Heart left ventricle (tissue), 16 donors: ENCODE measurements at regions not wholly inside any gene's neighbourhood (a gene's known extent, or its start where the extent isn't known, plus 50 kb on each side); places are given as distances from the start of the nearest gene placed in this dataset.

Source experiments
- ATAC-seq, 4 donors: fragments of 200-7000 bp; cut with Tn5 transposase; one replicate each; pipeline ENCODE4 v1.9.1; 2020 to 2022; ENCODE audit warnings: moderate library complexity in 4 of 4, mild to moderate bottlenecking in 3 of 4, moderate number of reproducible peaks in 1 of 4
- DNase-seq, 5 donors: peaks; one replicate each; pipeline ENCODE4 v3.0.0-alpha.2; 2020
- H3K27ac ChIP-seq, 12 donors: fragments of 200-600 bp; sonication (generic) in 4 of 12; one replicate each; pipeline versions ENCODE4 v1.5.0 to v1.8.0; 2016 to 2022; ENCODE audit warnings: mild to moderate bottlenecking in 2 of 12
- H3K27me3 ChIP-seq, 9 donors: fragments of 200-600 bp; sonication (generic) in 2 of 9; one replicate each; pipeline versions ENCODE4 v1.5.1 to v1.8.0; 2016 to 2022; ENCODE audit warnings: mild to moderate bottlenecking in 3 of 9
- H3K36me3 ChIP-seq, 9 donors: fragments of 200-600 bp; sonication (generic) in 2 of 9; one replicate each; pipeline versions ENCODE4 v1.5.0 to v1.8.0; 2018 to 2022; ENCODE audit warnings: mild to moderate bottlenecking in 2 of 9
- H3K4me1 ChIP-seq, 12 donors: fragments of 200-600 bp; sonication (generic) in 4 of 12; one replicate each; pipeline versions ENCODE4 v1.5.0 to v1.8.0; 2016 to 2022; ENCODE audit warnings: mild to moderate bottlenecking in 3 of 12
- H3K4me3 ChIP-seq, 12 donors: fragments of 200-600 bp; sonication (generic) in 4 of 12; one replicate each; pipeline versions ENCODE4 v1.5.0 to v1.8.0; 2017 to 2022; ENCODE audit warnings: mild to moderate bottlenecking in 9 of 12, moderate library complexity in 4 of 12
- H3K9me3 ChIP-seq, 12 donors: fragments of 200-600 bp; sonication (generic) in 4 of 12; one replicate each; pipeline versions ENCODE4 v1.5.0 to v1.8.0; 2016 to 2022; ENCODE audit warnings: mild to moderate bottlenecking in 1 of 12
- POLR2A ChIP-seq, 2 donors: fragments of 450-650 bp; IDR thresholded peaks; one replicate each; pipeline ENCODE4 v1.6.1; 2017; ENCODE audit warnings: antibody characterized with exemption in 2 of 2, mild to moderate bottlenecking in 2 of 2, moderate library complexity in 2 of 2
- WGBS, 4 donors: extraction: QIAGEN DNeasy Blood & Tissue Kit in 2 of 4; methylation state at CpG; one replicate each; pipeline versions ENCODE4 v1.1.5 to v1.1.7; 2013 to 2018; 5-methylcytosine and 5-hydroxymethylcytosine counted together
- intact Hi-C, 10 donors: fragments of 100-400 bp; cut with DNase I; formaldehyde crosslinking; loops; one replicate each; pipeline versions ENCODE4 v1.11.1 to v1.14.2; 2022
- TF ChIP-seq, protein P1 (sequence below), 12 donors: fragments of 200-600 bp; sonication (generic) in 4 of 12; IDR thresholded peaks; one replicate each; pipeline versions ENCODE4 v1.5.0 to v1.8.0; 2018 to 2022; ENCODE audit warnings: antibody characterized with exemption in 12 of 12, mild to moderate bottlenecking in 5 of 12
- donor health status: ischemic (EF 13 %, LVEDD 7.1; RV severe dilation, severe dysfunction).
- donor health status: healthy with polysubstance abuse.
- donor health status: DM: no; HTN: yes; CAD: no.
- donor health status: DM: no; HTN: no; CAD: no.
- donor health status: ischemic (EF 25% LVEDD 6.9; RV normal size, moderate dysfunction).
- donor health status: ischemic (EF 25% LVEDD 5.7; RV mildly dilated, moderate dysfunction).
- donor health status: healthy.
- donor health status: DM: yes; HTN: yes; CAD: no.
- donor health status: ischemic (EF 35%, LVEDD 5.7; RV mildly dilated, moderate dysfunction).
- donor health status: nonischemic (EF 11% LVEDD 7.7; RV severe dilation, severe dysfunction).
- donor health status: DM: yes; HTN: yes; CAD: no.
- donor health status: PGD.
- donor health status: ischemic (EF 29% LVEDD 5.4; RV normal size, mild dysfunction).
- donor health status: nonischemic (EF 23%, LVEDD 6.1; RV moderate dilation, normal function).

DNA sequence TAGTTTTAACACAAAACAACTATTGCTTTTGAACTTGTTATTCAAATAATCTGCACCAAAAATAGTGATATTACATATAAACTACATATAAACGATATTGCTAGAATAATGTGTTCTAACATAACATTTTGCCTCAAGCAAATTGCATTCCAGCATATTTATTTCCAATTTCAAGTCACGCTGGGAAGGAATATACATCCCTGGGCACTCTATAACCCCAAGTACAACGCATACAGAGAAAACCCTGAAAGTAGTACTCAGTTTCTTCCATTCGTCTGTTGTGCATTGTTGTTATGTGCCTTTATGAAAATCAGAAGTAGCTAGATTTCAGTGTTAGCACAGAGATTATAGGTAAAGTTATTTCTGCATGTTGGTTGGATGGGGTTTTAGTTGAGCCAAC lies 251.5 kb downstream of the TUSC7 start:
- no peaks in the 10 kb centered on the region for H3K9me3 ChIP-seq
- ATAC-seq = no peak

DNA sequence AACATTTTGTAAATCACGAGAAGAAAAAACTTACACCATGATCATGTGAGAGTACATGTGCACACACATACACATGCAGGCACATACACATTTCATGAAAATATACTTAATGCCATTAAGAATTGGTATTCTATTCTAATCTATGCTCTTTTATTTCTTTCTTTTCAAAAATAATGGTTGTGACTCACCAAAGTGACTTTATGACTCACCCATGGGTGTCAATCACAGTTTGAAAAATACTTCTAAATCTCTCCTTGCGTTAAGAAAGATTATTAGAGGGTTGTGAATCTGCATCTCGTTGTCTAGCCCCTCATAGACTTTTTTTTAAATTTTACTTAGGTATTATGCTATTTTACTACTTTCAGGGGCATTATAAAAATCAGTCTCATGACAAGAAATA lies 254.2 kb downstream of the TUSC7 start:
- Histone ChIP-seq H3K36me3 (no peaks in the 10 kb centered on the region), H3K27ac (no peak overlapping the region), H3K9me3 (peaks cover 0 to 3% (median 0%) of the 10 kb centered on the region in 12 donors), H3K4me1 (peaks cover 0 to under 1% (median 0%) of the 10 kb centered on the region in 12 donors), H3K27me3 (no peaks in the 10 kb centered on the region), H3K4me3 (no peak overlapping the region)
- TF ChIP-seq POLR2A (IDR thresholded peaks at IDR 0.05) = no peak
- TF ChIP-seq, protein P1, sequence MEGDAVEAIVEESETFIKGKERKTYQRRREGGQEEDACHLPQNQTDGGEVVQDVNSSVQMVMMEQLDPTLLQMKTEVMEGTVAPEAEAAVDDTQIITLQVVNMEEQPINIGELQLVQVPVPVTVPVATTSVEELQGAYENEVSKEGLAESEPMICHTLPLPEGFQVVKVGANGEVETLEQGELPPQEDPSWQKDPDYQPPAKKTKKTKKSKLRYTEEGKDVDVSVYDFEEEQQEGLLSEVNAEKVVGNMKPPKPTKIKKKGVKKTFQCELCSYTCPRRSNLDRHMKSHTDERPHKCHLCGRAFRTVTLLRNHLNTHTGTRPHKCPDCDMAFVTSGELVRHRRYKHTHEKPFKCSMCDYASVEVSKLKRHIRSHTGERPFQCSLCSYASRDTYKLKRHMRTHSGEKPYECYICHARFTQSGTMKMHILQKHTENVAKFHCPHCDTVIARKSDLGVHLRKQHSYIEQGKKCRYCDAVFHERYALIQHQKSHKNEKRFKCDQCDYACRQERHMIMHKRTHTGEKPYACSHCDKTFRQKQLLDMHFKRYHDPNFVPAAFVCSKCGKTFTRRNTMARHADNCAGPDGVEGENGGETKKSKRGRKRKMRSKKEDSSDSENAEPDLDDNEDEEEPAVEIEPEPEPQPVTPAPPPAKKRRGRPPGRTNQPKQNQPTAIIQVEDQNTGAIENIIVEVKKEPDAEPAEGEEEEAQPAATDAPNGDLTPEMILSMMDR (IDR thresholded peaks at IDR 0.05) = no peak
- 71 to 81% (median 78%) methylated on average over 3 of the region's 3 CpGs for WGBS, 4 donors
- intact Hi-C loops = no loop called here
- ATAC-seq = no peak
- no peak for DNase-seq

More for the DNA sequence above, 251.5 kb downstream of the TUSC7 start:
- 76 to 85% (median 79%) methylated on average over 4 of the region's 4 CpGs for WGBS, 4 donors
- DNase-seq = no peak
- Histone ChIP-seq H3K27ac (no peak overlapping the region), H3K36me3 (no peaks in the 10 kb centered on the region), H3K4me1 (peaks cover 0 to 3% (median 0%) of the 10 kb centered on the region in 12 donors), H3K27me3 (no peaks in the 10 kb centered on the region), H3K4me3 (no peak overlapping the region)
- TF ChIP-seq, protein P1 (IDR thresholded peaks at IDR 0.05) = no peak
- no peak for TF ChIP-seq POLR2A (IDR thresholded peaks at IDR 0.05)
- intact Hi-C loops = no loop called here

DNA sequence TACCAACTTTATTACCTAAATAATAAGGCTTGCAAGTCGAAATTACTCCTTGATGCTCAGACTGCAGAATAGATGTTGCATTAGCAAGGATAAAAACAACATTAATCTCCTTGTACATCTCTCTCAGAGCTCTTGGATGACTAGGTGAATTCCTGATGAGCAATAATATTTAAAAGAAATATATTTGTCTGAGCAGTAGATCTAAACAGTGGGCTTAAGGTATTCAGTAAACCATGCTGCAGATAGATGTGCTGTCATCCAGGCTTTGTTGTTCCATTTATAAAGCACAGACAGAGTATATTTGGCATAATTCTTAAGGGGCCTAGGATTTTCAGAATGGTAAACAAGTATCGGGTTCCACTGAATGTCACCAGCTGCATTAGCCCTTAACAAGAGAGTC lies 257.1 kb downstream of the TUSC7 start:
- TF ChIP-seq POLR2A (IDR thresholded peaks at IDR 0.05) = no peak
- TF ChIP-seq, protein P1 (IDR thresholded peaks at IDR 0.05) = no peak
- intact Hi-C loops = no loop called here
- no peak overlapping the region for H3K27ac ChIP-seq
- peaks cover 0 to 3% (median 0%) of the 10 kb centered on the region in 12 donors for H3K9me3 ChIP-seq
- 69 to 79% (median 70%) methylated on average over 2 of the region's 2 CpGs for WGBS, 4 donors
- DNase-seq (no peak), ATAC-seq (no peak)
- no peak overlapping the region for H3K4me3 ChIP-seq
- H3K27me3 ChIP-seq = no peaks in the 10 kb centered on the region
- H3K4me1 ChIP-seq = no peaks in the 10 kb centered on the region
- H3K36me3 ChIP-seq = no peaks in the 10 kb centered on the region

DNA sequence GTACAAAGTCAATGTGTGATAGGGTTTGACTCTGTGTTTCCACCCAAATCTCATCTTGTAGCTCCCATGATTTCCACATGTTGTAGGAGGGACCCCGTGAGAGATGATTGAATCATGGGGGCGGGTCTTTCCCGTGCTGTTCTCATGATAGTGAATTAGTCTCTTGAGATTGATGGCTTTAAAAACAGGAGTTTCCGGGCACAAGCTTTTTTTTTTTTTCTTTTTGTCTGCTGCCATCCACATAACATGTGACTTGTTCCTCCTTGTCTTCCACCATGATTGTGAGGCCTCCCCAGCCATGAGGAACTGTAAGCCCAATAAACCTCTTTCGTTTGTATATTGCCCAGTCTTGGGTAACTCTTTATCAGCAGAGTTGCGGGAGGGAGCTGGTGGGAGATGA lies 259.6 kb downstream of the TUSC7 start:
- TF ChIP-seq POLR2A (IDR thresholded peaks at IDR 0.05) = no peak
- TF ChIP-seq, protein P1 (IDR thresholded peaks at IDR 0.05) = no peak
- DNase-seq (no peak), ATAC-seq (no peak)
- WGBS, 4 donors = 60 to 77% (median 70%) methylated on average over 6 of the region's 6 CpGs
- Histone ChIP-seq H3K4me3 (no peak overlapping the region), H3K36me3 (no peaks in the 10 kb centered on the region), H3K27ac (no peak overlapping the region), H3K4me1 (no peaks in the 10 kb centered on the region), H3K27me3 (no peaks in the 10 kb centered on the region), H3K9me3 (peaks cover 0 to 3% (median 0%) of the 10 kb centered on the region in 12 donors)
- intact Hi-C loops = no loop called here
